HG02759 (cell line): ENCODE measurements at regions not wholly inside any gene's neighbourhood (a gene's known extent, or its start where the extent isn't known, plus 50 kb on each side); places are given as distances from the start of the nearest gene placed in this dataset.
A peak's percentile ranks its signal among the peaks of the same experiment; 100 is the strongest.

Experiments
- ATAC-seq: cut with Tn5 transposase; IDR thresholded peaks from one replicate; pipeline ENCODE4 v1.9.1; 2021; ENCODE audit warnings: mild to moderate bottlenecking, moderate library complexity; ENCODE audit not compliant: unreplicated experiment

DNA sequence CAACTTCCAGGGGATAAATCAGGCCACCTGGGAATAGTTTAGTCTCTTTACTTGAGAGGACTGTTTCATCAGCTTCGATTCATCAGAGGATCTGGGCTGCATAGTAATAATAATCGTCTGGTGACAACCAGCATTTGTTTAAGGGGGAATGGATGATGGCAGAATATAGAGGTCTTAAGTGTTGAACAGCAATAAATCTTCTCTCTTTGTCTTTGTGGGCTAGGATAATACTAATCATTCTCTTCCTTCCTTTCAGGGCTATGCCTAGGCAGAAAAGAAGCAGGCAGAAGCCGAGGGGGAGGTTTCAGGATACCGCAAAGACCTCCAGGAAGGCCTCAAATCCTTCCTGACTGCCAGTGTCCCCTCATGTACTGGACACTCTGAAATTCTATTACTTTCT lies 150.4 kb upstream of the GAREM1 start:
- ATAC-seq: no peak

DNA sequence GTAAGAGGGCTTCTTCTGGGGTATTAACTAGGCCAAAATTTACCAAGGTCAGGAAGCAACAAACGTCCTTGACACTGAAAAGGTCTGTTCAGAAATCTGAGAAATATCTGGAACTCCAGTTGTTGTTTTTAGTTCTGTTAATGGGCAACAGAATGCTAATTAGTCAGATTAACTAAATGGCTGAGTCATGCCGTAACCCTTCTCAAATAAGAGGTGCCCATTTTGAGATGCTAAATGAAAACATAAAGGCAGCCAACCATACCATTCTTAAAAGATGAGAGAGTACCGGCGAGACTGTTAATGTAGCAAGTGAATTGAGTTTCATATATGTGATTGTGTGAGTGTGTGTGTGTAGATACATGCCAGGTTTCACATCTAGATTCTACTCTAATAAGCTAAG lies 147.9 kb upstream of the GAREM1 start:
- no peak for ATAC-seq

- ATAC-seq: no peak
Measured at GRCh38 chr18:32613821-32614220, 143.1 kb upstream of the GAREM1 start.

- ATAC-seq: no peak
Measured at GRCh38 chr18:32612651-32613050, 142.0 kb upstream of the GAREM1 start.

GRCh38 chr18:32610176-32610575 lies 139.5 kb upstream of the GAREM1 start:
- ATAC-seq: no peak

GRCh38 chr18:32607816-32608215 lies 137.1 kb upstream of the GAREM1 start:
- no peak for ATAC-seq

DNA sequence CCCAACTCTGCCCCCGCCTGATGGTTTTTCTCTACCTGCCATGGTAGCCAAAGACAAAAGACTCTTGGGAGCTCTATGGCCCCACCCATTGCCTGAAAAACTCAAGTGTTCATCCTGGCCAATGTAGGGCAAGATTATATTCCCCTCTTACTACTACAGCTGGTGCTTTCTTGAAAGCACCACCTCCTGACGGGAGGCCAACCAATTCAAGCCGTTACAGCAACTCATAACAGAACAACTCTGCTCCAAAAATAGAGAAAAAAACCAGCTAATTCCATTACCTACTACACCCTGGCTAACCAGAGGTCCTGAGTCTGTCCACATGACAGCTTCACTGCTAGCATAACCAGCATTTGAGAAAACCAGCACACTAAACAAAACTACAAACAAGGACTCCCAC lies 127.5 kb upstream of the GAREM1 start:
- ATAC-seq: peak; percentile 56

GRCh38 chr18:32596501-32596900 lies 125.8 kb upstream of the GAREM1 start:
- no peak for ATAC-seq

DNA sequence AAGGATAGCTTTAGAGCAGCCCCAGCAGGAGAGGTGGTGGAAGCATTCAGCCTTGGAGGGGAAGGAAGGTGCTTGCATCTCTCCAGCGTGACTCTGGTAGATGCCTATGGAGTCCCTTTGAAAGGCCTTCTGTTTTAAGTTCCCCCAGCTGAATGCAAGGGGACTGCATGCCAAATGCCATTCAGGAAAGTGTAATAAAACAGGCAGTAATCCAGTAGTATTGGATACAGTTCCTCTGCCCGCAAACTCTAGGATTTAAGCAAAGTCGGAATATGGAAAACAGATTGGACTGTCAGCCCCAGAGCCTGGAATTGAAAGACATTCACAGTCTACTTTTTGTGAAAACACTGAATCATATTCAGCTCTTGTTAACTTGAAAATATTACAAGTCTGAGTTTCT lies 125.2 kb upstream of the GAREM1 start:
- ATAC-seq: no peak

DNA sequence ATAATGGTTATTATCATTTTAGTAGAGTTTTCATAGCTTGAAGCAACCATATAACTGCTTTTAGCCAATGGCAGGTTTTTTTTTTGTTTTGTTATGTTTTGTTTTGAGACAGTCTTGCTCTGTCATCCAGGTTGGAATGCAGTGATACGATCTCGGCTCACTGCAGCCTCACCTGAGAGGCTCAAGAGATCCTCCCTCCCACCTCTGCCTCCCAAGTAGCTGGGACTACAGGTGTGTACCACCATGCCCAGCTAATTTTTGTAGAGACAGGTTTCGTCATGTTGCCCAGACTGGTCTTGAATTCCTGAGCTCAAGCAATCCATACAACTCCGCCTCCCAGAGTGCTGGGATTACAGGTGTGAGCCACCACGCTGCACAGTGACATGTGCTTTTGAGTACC lies 117.5 kb upstream of the GAREM1 start:
- ATAC-seq: no peak

GRCh38 chr18:32583431-32583830 lies 112.7 kb upstream of the GAREM1 start:
- no peak for ATAC-seq

GRCh38 chr18:32582455-32582854 lies 111.8 kb upstream of the GAREM1 start:
- no peak for ATAC-seq

DNA sequence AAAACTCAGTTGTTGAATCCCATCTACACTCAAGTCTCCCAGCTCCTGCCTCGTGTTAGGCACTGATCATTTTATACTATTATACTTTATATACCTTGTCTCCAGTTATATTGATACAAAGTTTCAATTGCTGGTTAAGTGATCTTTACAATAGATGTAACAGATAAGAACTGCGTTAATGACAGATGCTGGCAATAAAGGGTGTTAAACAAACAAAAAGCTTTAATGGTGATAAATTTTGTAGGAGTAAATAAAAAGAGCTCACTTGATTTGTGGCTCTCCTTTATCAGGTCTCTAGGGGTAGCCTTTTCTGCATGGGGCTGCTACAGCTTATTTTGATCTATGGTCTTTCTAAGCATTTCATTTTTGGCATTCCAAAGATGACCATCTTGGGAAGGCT lies 106.9 kb upstream of the GAREM1 start:
- ATAC-seq: no peak

- no peak for ATAC-seq
Measured at GRCh38 chr18:32576296-32576916, 105.7 kb upstream of the GAREM1 start.

DNA sequence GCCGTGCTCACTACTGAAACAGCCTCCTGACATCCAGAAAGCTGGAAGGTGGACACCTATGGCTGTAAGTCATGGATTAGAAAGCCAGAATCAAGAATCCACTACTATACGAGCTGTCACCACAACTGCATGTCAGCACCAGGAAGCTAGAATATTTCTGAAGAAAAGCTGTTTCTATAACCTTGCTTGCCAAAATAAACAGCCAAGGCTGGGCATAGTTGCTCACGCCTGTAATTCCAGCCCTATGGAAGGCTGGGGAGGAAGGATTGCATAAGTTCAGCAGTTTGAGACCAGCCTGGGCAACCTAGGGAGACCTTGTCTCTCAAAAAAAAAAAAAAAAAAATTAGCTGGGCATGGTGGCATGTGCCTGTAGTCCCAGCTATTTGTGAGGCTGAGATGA lies 96.3 kb upstream of the GAREM1 start:
- ATAC-seq: no peak

DNA sequence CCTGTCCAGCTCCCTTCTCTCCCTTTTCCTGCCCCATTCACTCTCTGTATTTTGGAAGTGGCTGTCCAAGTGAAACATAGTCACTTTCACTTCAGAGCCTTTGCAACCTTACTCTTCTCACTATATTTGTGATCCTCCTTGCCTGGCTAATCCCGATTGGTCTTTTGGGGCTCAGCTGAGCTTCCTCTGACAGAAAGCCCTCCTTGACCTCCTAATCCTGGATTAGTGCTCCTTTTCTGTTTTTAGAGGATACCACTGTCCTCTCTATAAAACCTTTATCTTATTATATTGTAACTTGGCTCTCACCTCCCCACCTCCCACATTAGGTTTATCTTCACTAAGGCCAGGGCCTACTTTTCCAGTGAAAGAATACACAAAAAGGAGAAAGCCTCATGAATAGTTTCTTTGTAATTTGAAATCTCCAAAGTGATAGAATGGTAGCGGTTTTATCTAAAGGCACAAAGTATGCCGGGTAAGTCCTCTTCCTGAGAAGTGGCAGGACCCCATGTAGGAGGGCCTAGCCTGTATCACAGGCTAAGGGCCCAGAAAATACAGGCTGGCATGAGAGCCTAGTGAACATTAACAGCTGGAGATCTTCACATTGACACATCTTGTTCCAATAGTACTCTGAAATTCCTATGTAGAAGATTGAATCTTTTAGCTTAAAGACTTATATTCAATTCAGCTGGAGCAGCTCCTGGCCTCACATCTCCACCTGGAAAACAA lies 83.1 kb upstream of the GAREM1 start:
- no peak for ATAC-seq

DNA sequence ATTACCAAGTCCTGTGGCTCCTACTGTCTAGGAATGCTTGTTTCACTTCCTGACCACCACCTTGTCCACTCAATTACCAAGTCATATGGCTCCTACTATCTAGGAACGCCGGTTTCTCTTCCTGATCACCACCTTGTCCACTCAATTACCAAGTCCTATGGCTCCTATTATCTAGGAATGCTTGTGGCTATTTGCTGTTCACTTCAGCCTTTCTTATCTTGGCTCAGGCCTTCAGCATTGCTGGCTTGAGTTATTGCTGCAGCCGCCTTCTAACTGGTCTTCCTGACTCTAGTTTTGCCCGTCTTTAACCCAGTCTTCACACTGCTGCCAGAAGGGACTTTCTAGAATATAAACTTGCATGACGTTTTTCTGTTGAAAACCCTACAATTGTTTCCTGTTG lies 82.5 kb upstream of the GAREM1 start:
- no peak for ATAC-seq

GRCh38 chr18:32552421-32553030 lies 81.8 kb upstream of the GAREM1 start:
- ATAC-seq: peak; percentile 82

GRCh38 chr18:32550963-32551362 lies 80.3 kb upstream of the GAREM1 start:
- no peak for ATAC-seq

GRCh38 chr18:32549248-32550110 lies 78.8 kb upstream of the GAREM1 start:
- peak; percentile 86 for ATAC-seq

DNA sequence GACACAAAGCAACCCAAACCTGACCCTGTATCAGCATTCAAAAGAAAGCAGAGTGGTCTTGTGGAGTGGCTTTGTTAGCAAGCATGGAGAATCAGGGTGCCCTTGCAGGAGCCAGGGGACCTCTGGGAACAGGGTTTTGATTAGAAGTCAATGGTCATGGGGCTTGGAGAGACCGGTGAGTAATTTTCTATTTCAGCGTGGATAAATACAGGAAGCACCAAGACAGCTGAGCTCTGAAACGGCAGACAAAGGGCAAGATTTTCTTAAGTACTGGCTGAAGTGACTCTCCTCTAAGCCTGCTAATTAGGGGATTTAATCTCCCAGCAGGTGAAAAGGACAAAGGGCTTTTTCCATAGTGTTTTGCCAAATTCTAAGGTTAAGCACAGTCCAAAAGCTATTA lies 78.0 kb upstream of the GAREM1 start:
- ATAC-seq: no peak
